ENCODE measurements at regions not wholly inside any gene's neighbourhood (a gene's known extent, or its start where the extent isn't known, plus 50 kb on each side); places are given as distances from the start of the nearest gene placed in this dataset.

DNA sequence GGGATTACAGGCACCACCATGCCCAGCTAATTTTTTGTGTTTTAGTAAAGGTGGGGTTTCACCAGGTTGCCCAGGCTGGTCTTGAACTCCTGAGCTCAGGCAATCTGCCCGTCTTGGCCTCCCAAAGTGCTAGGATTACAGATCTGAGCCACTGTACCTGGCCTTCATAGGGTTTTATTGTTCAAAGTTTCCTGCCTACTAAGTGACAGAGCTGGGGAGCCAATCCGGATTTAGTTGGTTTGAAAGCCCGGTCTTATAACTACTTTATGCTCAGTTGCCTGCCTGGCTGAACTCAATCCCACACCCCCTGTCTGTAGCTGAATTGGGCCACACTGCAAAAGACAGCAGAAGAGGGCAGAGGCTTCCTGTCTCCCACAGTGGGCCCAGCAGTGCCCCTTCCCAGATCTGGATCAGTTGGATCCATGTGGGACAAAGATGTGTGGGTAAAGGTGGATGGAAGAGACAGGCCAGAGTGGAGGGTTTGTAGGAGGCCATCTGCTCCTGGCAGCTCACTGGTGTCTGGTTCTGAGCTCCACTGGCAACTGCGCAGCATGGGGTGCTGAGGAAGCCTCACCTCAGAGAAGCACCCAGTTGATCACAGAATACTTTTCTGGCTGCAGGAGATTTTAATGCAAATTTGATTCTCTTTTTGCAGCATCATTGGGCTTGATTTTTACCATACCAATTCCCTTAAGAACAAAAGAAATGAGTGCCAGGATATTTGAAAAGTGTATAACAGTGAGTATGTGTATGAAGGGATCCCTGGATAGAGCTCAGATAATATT, 144.9 kb downstream of the DDX1 start:
- H3K4me3 ChIP-seq (ENCODE audit: low read depth, low read length): no peak overlapping the region
- no peak for TF ChIP-seq CTCF (IDR thresholded peaks at IDR 0.05; ENCODE audit: borderline replicate concordance, insufficient read depth, low read depth, low read length)

DNA sequence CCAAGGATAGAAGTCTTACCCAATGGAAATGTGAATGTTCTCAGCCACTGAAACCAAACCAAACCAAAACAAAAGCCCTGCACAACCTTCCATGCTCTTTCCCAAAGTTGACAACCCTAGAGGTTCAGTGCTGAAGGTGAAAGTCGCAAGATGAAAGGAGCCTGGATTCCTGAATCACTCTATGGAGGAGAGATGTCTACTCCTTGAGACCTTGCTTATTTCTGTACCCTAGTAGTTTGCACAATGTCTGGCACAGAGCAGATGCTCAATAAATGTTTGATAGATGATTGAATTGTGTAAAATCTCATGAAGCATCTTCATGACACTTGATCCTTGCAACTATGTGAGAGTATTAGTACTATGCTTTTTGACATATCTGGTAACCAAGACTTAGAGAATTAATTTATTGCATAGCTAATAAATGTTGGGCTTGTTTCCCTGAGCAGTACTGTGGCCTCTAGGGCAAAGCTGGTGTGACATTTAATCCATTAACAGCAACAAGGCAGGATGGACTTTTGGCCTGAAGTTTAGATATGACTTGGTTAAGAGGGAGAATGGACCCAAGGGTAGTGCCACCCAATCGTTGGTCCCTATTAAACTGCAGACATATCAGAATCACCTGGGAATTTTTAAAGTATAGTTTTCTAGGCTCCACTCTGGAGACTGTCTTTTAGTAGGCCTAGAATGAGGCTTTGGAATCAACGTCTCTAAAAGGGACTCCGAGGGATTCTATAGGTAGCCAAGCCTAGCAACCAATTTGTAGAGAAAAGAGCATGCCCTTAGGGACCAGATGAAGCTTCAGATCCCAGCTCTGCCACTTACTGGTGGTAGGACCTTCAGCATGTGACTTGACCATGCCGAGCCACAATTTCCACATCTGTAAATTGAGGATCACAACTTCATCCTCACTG, 145.9 kb downstream of the DDX1 start:
- no peak overlapping the region for H3K4me3 ChIP-seq (ENCODE audit: low read depth, low read length)
- TF ChIP-seq CTCF (IDR thresholded peaks at IDR 0.05; ENCODE audit: borderline replicate concordance, insufficient read depth, low read depth, low read length): no peak

DNA sequence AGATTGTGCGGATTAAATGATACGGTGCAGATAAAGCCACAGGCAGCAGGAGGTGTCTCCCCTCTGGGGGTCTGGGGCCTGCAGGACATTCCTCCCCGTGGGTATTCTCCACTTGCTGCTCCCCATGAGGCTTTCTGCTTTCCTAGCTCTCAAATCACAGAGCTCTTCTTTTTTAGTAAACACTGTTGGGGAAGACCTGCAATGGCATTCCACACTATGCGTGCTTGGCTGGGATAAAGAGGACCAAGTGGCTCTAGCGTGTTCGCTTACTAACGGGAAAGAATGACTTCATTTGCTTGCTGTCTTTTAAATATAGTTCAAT, 146.5 kb downstream of the DDX1 start:
- TF ChIP-seq CTCF (IDR thresholded peaks at IDR 0.05; ENCODE audit: borderline replicate concordance, insufficient read depth, low read depth, low read length): no peak
- H3K4me3 ChIP-seq (ENCODE audit: low read depth, low read length): no peak overlapping the region

- TF ChIP-seq CTCF (IDR thresholded peaks at IDR 0.05; ENCODE audit: borderline replicate concordance, insufficient read depth, low read depth, low read length): no peak
- no peak overlapping the region for H3K4me3 ChIP-seq (ENCODE audit: low read depth, low read length)
These were observed 147.3 kb downstream of the DDX1 start for GRCh38 chr2:15738943-15739342.

- no peak overlapping the region for H3K4me3 ChIP-seq (ENCODE audit: low read depth, low read length)
- TF ChIP-seq CTCF (IDR thresholded peaks at IDR 0.05; ENCODE audit: borderline replicate concordance, insufficient read depth, low read depth, low read length): no peak
These were observed 153.2 kb downstream of the DDX1 start for GRCh38 chr2:15744820-15745219.

DNA sequence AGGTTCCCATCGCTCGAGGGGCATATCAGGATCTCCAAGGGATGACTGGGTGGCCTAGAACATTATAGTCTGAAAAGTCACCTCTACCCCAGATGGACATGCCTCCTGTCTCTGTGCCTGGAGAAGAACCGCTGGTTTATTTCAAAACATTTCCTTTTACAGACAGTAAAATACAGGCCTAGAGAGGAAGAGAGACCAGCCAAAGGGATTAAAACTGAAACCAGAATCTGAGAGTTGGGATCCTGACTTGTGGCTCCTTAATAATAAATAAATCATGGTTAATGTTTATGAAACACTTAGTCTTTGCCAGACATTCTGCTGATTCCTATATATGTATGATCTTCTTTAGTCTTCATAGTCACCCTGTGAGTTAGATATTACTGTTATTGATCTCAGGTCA, 153.7 kb downstream of the DDX1 start:
- TF ChIP-seq CTCF (IDR thresholded peaks at IDR 0.05; ENCODE audit: borderline replicate concordance, insufficient read depth, low read depth, low read length): no peak
- H3K4me3 ChIP-seq (ENCODE audit: low read depth, low read length): no peak overlapping the region

Measured in GM12875 (cell line).